NCI-H748 (cell line): ENCODE measurements at regions not wholly inside any gene's neighbourhood (a gene's known extent, or its start where the extent isn't known, plus 50 kb on each side); places are given as distances from the start of the nearest gene placed in this dataset.
A peak's percentile ranks its signal among the peaks of the same experiment; 100 is the strongest.
"Not testable (repeated sequence)": the region's sequence is repeated elsewhere in the genome, so short reads cannot be mapped to it uniquely, and the experiment has no call there.

Experiments
- DNase-seq: peaks from one replicate; lab custom pipeline; 2025; ENCODE audit not compliant: unreplicated experiment; lab: John Stamatoyannopoulos, UW

GRCh38 chr6:23828861-23829260, 297.2 kb upstream of the NRSN1 start:
- no peak for DNase-seq

- DNase-seq: no peak
Observed at GRCh38 chr6:23841116-23841515, 284.9 kb upstream of the NRSN1 start.

- no peak for DNase-seq
Observed at GRCh38 chr6:23842760-23843159, 283.3 kb upstream of the NRSN1 start.

GRCh38 chr6:23851522-23851921, 274.5 kb upstream of the NRSN1 start:
- DNase-seq: peak; percentile 60

- not testable (repeated sequence) for DNase-seq
Observed at GRCh38 chr6:23853566-23854133, 272.4 kb upstream of the NRSN1 start.

- DNase-seq: not testable (repeated sequence)
Observed at GRCh38 chr6:23854154-23854553, 271.9 kb upstream of the NRSN1 start.

GRCh38 chr6:23855497-23856116, 270.4 kb upstream of the NRSN1 start:
- no peak for DNase-seq

GRCh38 chr6:23870496-23870895, 255.5 kb upstream of the NRSN1 start:
- DNase-seq: peak; percentile 53

GRCh38 chr6:23873161-23873560, 252.9 kb upstream of the NRSN1 start:
- DNase-seq: no peak

GRCh38 chr6:23875006-23875405, 251.0 kb upstream of the NRSN1 start:
- no peak for DNase-seq

GRCh38 chr6:23879816-23880215, 246.2 kb upstream of the NRSN1 start:
- DNase-seq: no peak

- DNase-seq: no peak
Observed at GRCh38 chr6:23890543-23891227, 235.3 kb upstream of the NRSN1 start.

- DNase-seq: no peak
Observed at GRCh38 chr6:23905133-23905815, 220.7 kb upstream of the NRSN1 start.

- no peak for DNase-seq
Observed at GRCh38 chr6:23910420-23910819, 215.6 kb upstream of the NRSN1 start.

GRCh38 chr6:23927935-23928334, 198.1 kb upstream of the NRSN1 start:
- DNase-seq: no peak

- DNase-seq: no peak
Observed at GRCh38 chr6:23929201-23929600, 196.8 kb upstream of the NRSN1 start.

- DNase-seq: no peak
Observed at GRCh38 chr6:23940466-23940865, 185.5 kb upstream of the NRSN1 start.

- no peak for DNase-seq
Observed at GRCh38 chr6:23951691-23952090, 174.3 kb upstream of the NRSN1 start.

- no peak for DNase-seq
Observed at GRCh38 chr6:23952245-23952644, 173.8 kb upstream of the NRSN1 start.

- DNase-seq: no peak
Observed at GRCh38 chr6:23953976-23954375, 172.0 kb upstream of the NRSN1 start.

- no peak for DNase-seq
Observed at GRCh38 chr6:23957017-23957416, 169.0 kb upstream of the NRSN1 start.

GRCh38 chr6:23964865-23965264, 161.2 kb upstream of the NRSN1 start:
- no peak for DNase-seq
